DMS79 treated with DMSO at 0.1 percent for 48 hours (cell line): ENCODE measurements at regions not wholly inside any gene's neighbourhood (a gene's known extent, or its start where the extent isn't known, plus 50 kb on each side); places are given as distances from the start of the nearest gene placed in this dataset.
"Not testable (repeated sequence)": the region's sequence is repeated elsewhere in the genome, so short reads cannot be mapped to it uniquely, and the experiment has no call there.

Source experiments
- DNase-seq: peaks from one replicate; lab custom pipeline; 2025; lab: John Stamatoyannopoulos, UW

GRCh38 chr1:234902774-234903547 lies 225.7 kb downstream of the TOMM20 start:
- no peak for DNase-seq

- DNase-seq = no peak
Measured at GRCh38 chr1:234901491-234902049, 227.1 kb downstream of the TOMM20 start.

- DNase-seq = no peak
Measured at GRCh38 chr1:234900595-234900994, 228.0 kb downstream of the TOMM20 start.

- DNase-seq = no peak
Measured at GRCh38 chr1:234899730-234900072, 228.9 kb downstream of the TOMM20 start.

GRCh38 chr1:234899041-234899729 lies 229.5 kb downstream of the TOMM20 start:
- DNase-seq = peak; percentile 65

- DNase-seq = no peak
Measured at GRCh38 chr1:234898455-234899033, 230.1 kb downstream of the TOMM20 start.

- no peak for DNase-seq
Measured at GRCh38 chr1:234897754-234898454, 230.7 kb downstream of the TOMM20 start.

GRCh38 chr1:234897390-234897749 lies 231.3 kb downstream of the TOMM20 start:
- DNase-seq = no peak

GRCh38 chr1:234896477-234897389 lies 231.9 kb downstream of the TOMM20 start:
- DNase-seq = no peak

- DNase-seq = peak; percentile 29
Measured at GRCh38 chr1:234893725-234894630, 234.7 kb downstream of the TOMM20 start.

GRCh38 chr1:234893359-234893724 lies 235.3 kb downstream of the TOMM20 start:
- DNase-seq = no peak

GRCh38 chr1:234892642-234893041 lies 236.0 kb downstream of the TOMM20 start:
- no peak for DNase-seq

GRCh38 chr1:234891427-234891826 lies 237.2 kb downstream of the TOMM20 start:
- peak; percentile 50 for DNase-seq

GRCh38 chr1:234889643-234890042 lies 239.0 kb downstream of the TOMM20 start:
- DNase-seq = no peak

- not testable (repeated sequence) for DNase-seq
Measured at GRCh38 chr1:234888247-234888646, 240.4 kb downstream of the TOMM20 start.

- no peak for DNase-seq
Measured at GRCh38 chr1:234887016-234887900, 241.4 kb downstream of the TOMM20 start.

- no peak for DNase-seq
Measured at GRCh38 chr1:234886081-234886984, 242.3 kb downstream of the TOMM20 start.

GRCh38 chr1:234885601-234886000 lies 243.0 kb downstream of the TOMM20 start:
- no peak for DNase-seq
